IMR-90 (cell line): ENCODE measurements at regions not wholly inside any gene's neighbourhood (a gene's known extent, or its start where the extent isn't known, plus 50 kb on each side); places are given as distances from the start of the nearest gene placed in this dataset.

Source experiments
- ATAC-seq: fragments of 200-7000 bp; cut with Tn5 transposase; 2 replicates; pipeline ENCODE4 v1.9.1; 2020; ENCODE audit warnings: low read depth, mild to moderate bottlenecking, moderate library complexity
- BruUV-seq: library from RNA; stranded (reverse); fragments of 400-500 nt; replicated peaks from 2 replicates; lab custom pipeline; 2021; lab: Mats Ljungman, UMichigan
- CTCF ChIA-PET: fragments of 300-600 bp; formaldehyde crosslinking; extraction: SDS; loops from one replicate; lab custom pipeline; 2021; ENCODE audit warnings: antibody characterized with exemption; lab: Yijun Ruan, JAX
- POLR2A ChIA-PET: fragments of 300-600 bp; sonication (Branson Sonifier 250); formaldehyde crosslinking; loops from one replicate; lab custom pipeline; 2022; ENCODE audit warnings: antibody characterized with exemption; ENCODE audit not compliant: unreplicated experiment; lab: Charles Lee
- DNase-seq: peaks from one replicate; pipeline ENCODE4 v3.0.0; 2013
- H2AFZ ChIP-seq: replicated peaks from 2 replicates; pipeline ENCODE3; 2013; ENCODE audit warnings: low read length, mild to moderate bottlenecking; ENCODE audit not compliant: poor library complexity
- H2AK5ac ChIP-seq: 2 replicates; pipeline ENCODE4 v1.6.1; 2013; ENCODE audit warnings: low read depth, low read length, inconsistent platforms
- H2AK9ac ChIP-seq: replicated peaks from 2 replicates; pipeline ENCODE3; 2013; ENCODE audit warnings: mild to moderate bottlenecking, low read depth, low read length, moderate library complexity; ENCODE audit not compliant: poor library complexity
- H2BK120ac ChIP-seq: 2 replicates; pipeline ENCODE4 v1.6.1; 2013; ENCODE audit warnings: low read depth, low read length, inconsistent platforms
- H2BK15ac ChIP-seq: 3 replicates; pipeline ENCODE4 v1.6.1; 2013; ENCODE audit warnings: low read depth, low read length, inconsistent platforms
- H2BK20ac ChIP-seq: 2 replicates; pipeline ENCODE4 v1.6.1; 2013; ENCODE audit warnings: low read depth, mild to moderate bottlenecking, inconsistent platforms, low read length, moderate library complexity
- H2BK5ac ChIP-seq: 2 replicates; pipeline ENCODE4 v1.6.1; 2013; ENCODE audit warnings: mild to moderate bottlenecking, low read depth, low read length, inconsistent platforms; ENCODE audit not compliant: poor library complexity, severe bottlenecking
- H3K14ac ChIP-seq: replicated peaks from 2 replicates; pipeline ENCODE4 v1.6.1; 2013; ENCODE audit warnings: low read depth, low read length, inconsistent platforms
- H3K18ac ChIP-seq: 2 replicates; pipeline ENCODE4 v1.6.1; 2013; ENCODE audit warnings: low read depth, low read length, control low read depth
- H3K23ac ChIP-seq: 2 replicates; pipeline ENCODE4 v1.6.1; 2013; ENCODE audit warnings: low read depth, low read length, inconsistent platforms
- H3K27ac ChIP-seq: 2 replicates; pipeline ENCODE4 v1.5.1; 2013; ENCODE audit warnings: mild to moderate bottlenecking, control low read depth, low read length; ENCODE audit not compliant: insufficient read depth
- H3K27me3 ChIP-seq: 2 replicates; pipeline ENCODE4 v1.6.1; 2013; ENCODE audit warnings: low read length; ENCODE audit not compliant: control insufficient read depth, insufficient read depth
- H3K36me3 ChIP-seq: 2 replicates; pipeline ENCODE4 v1.6.1; 2013; ENCODE audit warnings: low read length, mixed read lengths; ENCODE audit not compliant: control insufficient read depth, insufficient read depth
- H3K4ac ChIP-seq: 2 replicates; pipeline ENCODE4 v1.6.1; 2013; ENCODE audit warnings: low read depth, low read length, inconsistent platforms
- H3K4me1 ChIP-seq: 2 replicates; pipeline ENCODE4 v1.6.1; 2013; ENCODE audit warnings: low read length, mixed read lengths; ENCODE audit not compliant: control insufficient read depth, insufficient read depth
- H3K4me2 ChIP-seq: 2 replicates; pipeline ENCODE4 v1.6.1; 2013; ENCODE audit warnings: low read depth, mild to moderate bottlenecking, control low read depth, low read length, moderate library complexity
- H3K4me3 ChIP-seq: 2 replicates; pipeline ENCODE4 v1.5.1; 2013; ENCODE audit warnings: low read depth, mild to moderate bottlenecking, control low read depth, low read length, moderate library complexity; ENCODE audit not compliant: insufficient read depth
- H3K56ac ChIP-seq: 2 replicates; pipeline ENCODE4 v1.6.1; 2013; ENCODE audit warnings: low read length, inconsistent platforms; ENCODE audit not compliant: insufficient read depth; ENCODE audit errors: extremely low read depth
- H3K79me1 ChIP-seq, 2 experiments: 2 replicates each; pipeline ENCODE4 v1.6.1; 2013; ENCODE audit warnings: low read length in 2 of 2, inconsistent platforms in 1 of 2, low read depth in 1 of 2
- H3K9ac ChIP-seq: 2 replicates; pipeline ENCODE4 v1.6.1; 2013; ENCODE audit warnings: low read depth, low read length, control low read depth
- H3K9me1 ChIP-seq: 2 replicates; pipeline ENCODE4 v1.6.1; 2013; ENCODE audit warnings: low read length, inconsistent platforms; ENCODE audit not compliant: insufficient read depth
- H3K9me3 ChIP-seq: 2 replicates; pipeline ENCODE4 v1.6.1; 2013; ENCODE audit warnings: low read length; ENCODE audit not compliant: control insufficient read depth, insufficient read depth
- H4K20me1 ChIP-seq: 2 replicates; pipeline ENCODE4 v1.6.1; 2013; ENCODE audit warnings: low read length, inconsistent platforms; ENCODE audit not compliant: insufficient read depth
- H4K5ac ChIP-seq: 2 replicates; pipeline ENCODE4 v1.6.1; 2013; ENCODE audit warnings: mild to moderate bottlenecking, low read depth, low read length, control low read depth
- H4K8ac ChIP-seq, 2 experiments: 2 replicates each; pipeline ENCODE4 v1.6.1; 2013; ENCODE audit warnings: low read depth in 2 of 2, low read length in 2 of 2, control low read depth in 1 of 2, inconsistent platforms in 1 of 2
- H4K91ac ChIP-seq: 2 replicates; pipeline ENCODE4 v1.6.1; 2013; ENCODE audit warnings: low read depth, low read length, inconsistent platforms; ENCODE audit not compliant: insufficient read depth
- BHLHE40 ChIP-seq: fragments of 150-350 bp; IDR thresholded peaks from 2 replicates; pipeline ENCODE4 v1.6.1; 2016; ENCODE audit warnings: mild to moderate bottlenecking, low read depth, low read length
- CEBPB ChIP-seq: IDR thresholded peaks from 2 replicates; pipeline ENCODE4 v1.6.1; 2012; ENCODE audit warnings: low read depth, low read length, improper control_type of control experiment
- CHD1 ChIP-seq: IDR thresholded peaks from 2 replicates; pipeline ENCODE4 v1.6.1; 2012; ENCODE audit warnings: low read depth, low read length, improper control_type of control experiment
- CTCF ChIP-seq: conservative IDR thresholded peaks from 2 replicates; pipeline ENCODE4 v1.5.1; 2012; ENCODE audit warnings: mild to moderate bottlenecking, low read depth, low read length, improper control_type of control experiment
- ELK1 ChIP-seq: fragments of 150-350 bp; IDR thresholded peaks from 2 replicates; pipeline ENCODE4 v1.6.1; 2016; ENCODE audit warnings: low read depth, mild to moderate bottlenecking, low read length, moderate library complexity, borderline replicate concordance
- FOS ChIP-seq: fragments of 150-350 bp; IDR thresholded peaks from 2 replicates; pipeline ENCODE4 v1.6.1; 2016; ENCODE audit warnings: low read depth, low read length
- MAFK ChIP-seq: IDR thresholded peaks from 2 replicates; pipeline ENCODE4 v1.6.1; 2012; ENCODE audit warnings: low read depth, low read length, improper control_type of control experiment
- MAZ ChIP-seq: IDR thresholded peaks from 2 replicates; pipeline ENCODE4 v1.6.1; 2012; ENCODE audit warnings: low read depth, mild to moderate bottlenecking, low read length, improper control_type of control experiment, moderate library complexity, borderline replicate concordance
- MXI1 ChIP-seq: IDR thresholded peaks from 2 replicates; pipeline ENCODE4 v1.6.1; 2012; ENCODE audit warnings: low read depth, mild to moderate bottlenecking, low read length, moderate library complexity, borderline replicate concordance
- NFE2L2 ChIP-seq: fragments of 150-350 bp; IDR thresholded peaks from 2 replicates; pipeline ENCODE4 v1.6.1; 2016; ENCODE audit warnings: low read depth, mild to moderate bottlenecking, low read length
- POLR2A ChIP-seq: IDR thresholded peaks from 2 replicates; pipeline ENCODE4 v1.6.1; 2012; ENCODE audit warnings: mild to moderate bottlenecking, low read depth, low read length
- RAD21 ChIP-seq: IDR thresholded peaks from 2 replicates; pipeline ENCODE4 v1.6.1; 2012; ENCODE audit warnings: low read length, improper control_type of control experiment
- RCOR1 ChIP-seq: IDR thresholded peaks from 2 replicates; pipeline ENCODE4 v1.6.1; 2012; ENCODE audit warnings: mild to moderate bottlenecking, low read length, improper control_type of control experiment; ENCODE audit not compliant: insufficient replicate concordance
- RFX5 ChIP-seq: IDR thresholded peaks from 2 replicates; pipeline ENCODE4 v1.8.0; 2012; ENCODE audit warnings: low read depth, mild to moderate bottlenecking, low read length, moderate library complexity
- SMC3 ChIP-seq: fragments of 150-350 bp; IDR thresholded peaks from 2 replicates; pipeline ENCODE4 v1.6.1; 2016; ENCODE audit warnings: low read depth, mild to moderate bottlenecking, antibody characterized with exemption, low read length, moderate library complexity
- USF2 ChIP-seq: fragments of 150-350 bp; IDR thresholded peaks from 2 replicates; pipeline ENCODE4 v1.6.1; 2017; ENCODE audit warnings: mild to moderate bottlenecking, antibody characterized with exemption, low read length, low read depth
- dilution Hi-C: fragments of 300-500 bp; cut with HindIII; formaldehyde crosslinking; loops from one replicate; pipeline ENCODE4 v1.14.3; 2018; ENCODE audit warnings: low sequenced_read_pairs; ENCODE audit not compliant: unreplicated experiment
- in situ Hi-C: fragments of 300-500 bp; cut with MboI; formaldehyde crosslinking; loops from 3 replicates; pipeline ENCODE4 v1.14.3; 2019; ENCODE audit warnings: low sequenced_read_pairs, inconsistent platforms, mixed read lengths
- intact Hi-C: fragments of 100-400 bp; cut with micrococcal nuclease; formaldehyde crosslinking; loops from 2 replicates; pipeline ENCODE4 v1.10.0; 2022

GRCh38 chr12:72774023-72774422 lies 501.9 kb downstream of the TRHDE start:
- no peaks in the 10 kb centered on the region for H3K79me1 ChIP-seq
- H4K91ac ChIP-seq: no peak overlapping the region
- no peak overlapping the region for H2BK20ac ChIP-seq
- in situ Hi-C loops: no loop called here
- no peaks in the 10 kb centered on the region for H3K36me3 ChIP-seq
- no peaks in the 10 kb centered on the region for H4K20me1 ChIP-seq
- no peak overlapping the region for H3K23ac ChIP-seq
- H2BK15ac ChIP-seq: no peak overlapping the region
- H2AK9ac ChIP-seq: no peak overlapping the region
- POLR2A ChIA-PET: no interaction called here
- no peaks in the 10 kb centered on the region for H3K4me1 ChIP-seq
- no peak overlapping the region for H4K5ac ChIP-seq
- no peak overlapping the region for H3K27ac ChIP-seq
- H3K9ac ChIP-seq: no peak overlapping the region
- H3K27me3 ChIP-seq: no peaks in the 10 kb centered on the region
- no peak overlapping the region for H3K18ac ChIP-seq
- no peaks in the 10 kb centered on the region for H3K9me1 ChIP-seq
- dilution Hi-C loops: no loop called here
- no peak overlapping the region for H3K4me3 ChIP-seq
- H3K4me2 ChIP-seq: no peak overlapping the region
- H2BK5ac ChIP-seq: no peak overlapping the region
- no peak overlapping the region for H3K14ac ChIP-seq
- no peak overlapping the region for H3K4ac ChIP-seq
- CTCF ChIA-PET: no interaction called here
- DNase-seq: no peak
- no TSS peak for BruUV-seq
- H4K8ac ChIP-seq: no peak overlapping the region
- H3K9me3 ChIP-seq: no peaks in the 10 kb centered on the region
- TF ChIP-seq CEBPB: no peak
- no peak for TF ChIP-seq CHD1
- no peak for TF ChIP-seq FOS
- no peak for TF ChIP-seq ELK1
- TF ChIP-seq SMC3: no peak
- no peak for TF ChIP-seq CTCF
- no peak for TF ChIP-seq POLR2A
- no peak for TF ChIP-seq MXI1
- no peak for TF ChIP-seq MAZ
- no peak for TF ChIP-seq RCOR1
- TF ChIP-seq NFE2L2: no peak
- TF ChIP-seq MAFK: no peak
- TF ChIP-seq RFX5: no peak
- no peak for TF ChIP-seq BHLHE40
- TF ChIP-seq USF2: no peak
- TF ChIP-seq RAD21: no peak
- no peak overlapping the region for H2AFZ ChIP-seq
- no peak for ATAC-seq
- H3K56ac ChIP-seq: no peak overlapping the region
- no peak overlapping the region for H2AK5ac ChIP-seq
- intact Hi-C loops: loop anchor here (5.0 kb wide), 1 partner anchor 1927 kb away; no protein-coding TSS in a partner anchor
- H2BK120ac ChIP-seq: no peak overlapping the region
